Testis (tissue), 2 donors: ENCODE measurements at regions not wholly inside any gene's neighbourhood (a gene's known extent, or its start where the extent isn't known, plus 50 kb on each side); places are given as distances from the start of the nearest gene placed in this dataset.

Experiments
- DNase-seq: peaks from one replicate; pipeline ENCODE4 v3.0.0-alpha.2; 2019
- H3K27ac ChIP-seq, 2 donors: fragments of 200-600 bp; sonication (generic); one replicate each; pipeline ENCODE4 v1.5.1; 2019
- H3K27me3 ChIP-seq: fragments of 200-600 bp; sonication (generic); one replicate; pipeline ENCODE4 v1.5.1; 2019
- H3K36me3 ChIP-seq: fragments of 200-600 bp; sonication (generic); one replicate; pipeline ENCODE4 v1.5.1; 2017; ENCODE audit warnings: low read depth; ENCODE audit errors: missing control alignments
- H3K4me1 ChIP-seq: fragments of 200-600 bp; sonication (generic); one replicate; pipeline ENCODE4 v1.5.1; 2019
- H3K4me3 ChIP-seq, 2 donors: fragments of 200-600 bp; sonication (generic); one replicate each; pipeline ENCODE4 v1.5.1; 2017 to 2019
- H3K9me3 ChIP-seq: fragments of 200-600 bp; sonication (generic); one replicate; pipeline ENCODE4 v1.5.1; 2017
- POLR2A ChIP-seq: fragments of 450-650 bp; IDR thresholded peaks from one replicate; pipeline ENCODE4 v1.6.1; 2017; ENCODE audit warnings: antibody characterized with exemption, mild to moderate bottlenecking, moderate library complexity
- WGBS, 2 donors: methylation state at CpG; one replicate each; pipeline ENCODE4 v1.1.5; 2018; 5-methylcytosine and 5-hydroxymethylcytosine counted together
- intact Hi-C: fragments of 100-400 bp; cut with DNase I; formaldehyde crosslinking; loops from one replicate; pipeline ENCODE4 v1.15.1; 2023; ENCODE audit warnings: low total_unique reads
- TF ChIP-seq, protein P1 (sequence below), 3 experiments: fragments of 450-650 bp in 2 of 3; fragments of 200-600 bp in 1 of 3; sonication (generic) in 1 of 3; IDR thresholded peaks; one replicate each; pipeline ENCODE4 v1.5.1; 2016 to 2019; ENCODE audit warnings: antibody characterized with exemption in 3 of 3, mild to moderate bottlenecking in 2 of 3, moderate library complexity in 1 of 3

DNA sequence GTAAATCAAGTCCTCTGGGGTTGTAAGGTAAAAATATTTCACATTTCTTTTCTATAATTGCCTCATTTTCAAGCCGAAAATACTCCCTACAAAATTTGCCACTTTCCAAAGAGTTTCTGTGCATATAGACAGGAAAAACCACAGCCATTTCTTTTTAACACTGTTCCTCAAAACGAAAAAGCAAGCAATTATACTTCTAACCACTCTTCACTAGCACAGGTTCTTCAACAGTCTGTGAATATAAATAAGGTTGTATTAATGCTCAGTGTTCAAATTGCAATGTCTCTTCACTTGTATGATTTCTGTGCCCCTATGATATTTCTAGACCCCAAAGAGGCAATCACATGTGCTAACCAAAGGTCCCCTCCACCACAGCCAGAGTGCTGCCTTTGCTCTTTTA is 206.0 kb downstream of the SIM1 start:
- DNase-seq: no peak
- 75 to 79% methylated on average over 2 of the region's 2 CpGs for WGBS, 2 donors
- Histone ChIP-seq H3K4me3 (no peak overlapping the region), H3K36me3 (no peaks in the 10 kb centered on the region), H3K9me3 (no peaks in the 10 kb centered on the region), H3K27ac (no peak overlapping the region), H3K4me1 (no peaks in the 10 kb centered on the region), H3K27me3 (no peaks in the 10 kb centered on the region)
- no peak for TF ChIP-seq POLR2A
- TF ChIP-seq, protein P1, sequence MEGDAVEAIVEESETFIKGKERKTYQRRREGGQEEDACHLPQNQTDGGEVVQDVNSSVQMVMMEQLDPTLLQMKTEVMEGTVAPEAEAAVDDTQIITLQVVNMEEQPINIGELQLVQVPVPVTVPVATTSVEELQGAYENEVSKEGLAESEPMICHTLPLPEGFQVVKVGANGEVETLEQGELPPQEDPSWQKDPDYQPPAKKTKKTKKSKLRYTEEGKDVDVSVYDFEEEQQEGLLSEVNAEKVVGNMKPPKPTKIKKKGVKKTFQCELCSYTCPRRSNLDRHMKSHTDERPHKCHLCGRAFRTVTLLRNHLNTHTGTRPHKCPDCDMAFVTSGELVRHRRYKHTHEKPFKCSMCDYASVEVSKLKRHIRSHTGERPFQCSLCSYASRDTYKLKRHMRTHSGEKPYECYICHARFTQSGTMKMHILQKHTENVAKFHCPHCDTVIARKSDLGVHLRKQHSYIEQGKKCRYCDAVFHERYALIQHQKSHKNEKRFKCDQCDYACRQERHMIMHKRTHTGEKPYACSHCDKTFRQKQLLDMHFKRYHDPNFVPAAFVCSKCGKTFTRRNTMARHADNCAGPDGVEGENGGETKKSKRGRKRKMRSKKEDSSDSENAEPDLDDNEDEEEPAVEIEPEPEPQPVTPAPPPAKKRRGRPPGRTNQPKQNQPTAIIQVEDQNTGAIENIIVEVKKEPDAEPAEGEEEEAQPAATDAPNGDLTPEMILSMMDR (IDR thresholded peaks at IDR 0.05): no peak
- intact Hi-C loops: no loop called here

DNA sequence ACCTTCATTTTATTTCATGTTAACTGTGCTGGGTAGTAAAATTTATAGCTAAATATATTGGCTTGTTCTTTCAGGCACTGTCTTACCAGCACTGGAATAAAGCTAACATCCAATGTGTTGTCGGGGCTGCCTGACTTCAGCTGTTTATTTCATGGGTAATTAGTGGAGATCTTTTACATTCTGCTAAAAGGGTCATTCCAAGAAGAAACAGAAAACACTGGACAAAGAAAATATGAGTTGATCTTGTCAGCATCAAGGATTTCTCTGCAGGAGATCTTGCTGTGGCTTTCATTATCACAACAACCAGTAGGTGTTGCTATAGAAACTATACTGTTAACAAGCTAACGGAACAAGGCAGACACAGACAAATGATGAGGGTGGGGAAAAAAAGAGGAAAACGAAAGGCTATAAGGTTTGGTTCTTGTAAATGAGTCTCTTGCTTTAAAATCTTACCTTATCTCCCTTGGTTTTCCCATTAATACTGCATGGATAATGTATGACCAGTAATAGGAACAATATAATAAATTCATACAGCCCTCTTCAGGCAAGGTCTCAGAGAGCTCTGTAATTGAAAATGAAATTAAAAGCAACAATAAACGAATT is 206.8 kb downstream of the SIM1 start:
- H3K4me3 ChIP-seq: no peak overlapping the region
- no peak overlapping the region for H3K27ac ChIP-seq
- intact Hi-C loops: no loop called here
- 43 to 49% methylated on average over 4 of the region's 4 CpGs for WGBS, 2 donors
- no peak for DNase-seq
- H3K36me3 ChIP-seq: no peaks in the 10 kb centered on the region
- TF ChIP-seq, protein P1 (IDR thresholded peaks at IDR 0.05): no peak
- TF ChIP-seq POLR2A: no peak
- H3K9me3 ChIP-seq: no peaks in the 10 kb centered on the region
- H3K4me1 ChIP-seq: no peaks in the 10 kb centered on the region
- no peaks in the 10 kb centered on the region for H3K27me3 ChIP-seq

DNA sequence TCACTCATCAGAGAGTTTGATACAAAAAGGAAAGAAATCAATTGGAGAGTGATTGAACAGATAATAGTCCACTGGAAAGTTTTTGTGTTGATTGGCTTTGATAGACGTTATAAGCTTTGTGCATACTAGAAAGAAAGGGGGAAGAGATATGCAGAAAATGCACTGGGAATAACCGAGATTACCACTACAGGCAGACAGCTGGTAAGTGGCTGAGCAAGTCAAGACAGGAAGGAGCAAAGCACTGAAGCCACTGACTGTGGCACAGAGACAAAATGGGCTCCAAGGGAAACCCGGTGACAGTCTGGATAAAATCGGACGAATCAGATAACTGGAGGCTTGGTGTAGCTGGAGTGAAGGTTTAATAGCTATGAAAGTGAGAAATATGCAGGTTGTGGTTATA is 209.0 kb downstream of the SIM1 start:
- Histone ChIP-seq H3K36me3 (no peaks in the 10 kb centered on the region), H3K4me3 (no peak overlapping the region), H3K9me3 (no peaks in the 10 kb centered on the region), H3K27ac (no peak overlapping the region), H3K4me1 (no peaks in the 10 kb centered on the region), H3K27me3 (no peaks in the 10 kb centered on the region)
- intact Hi-C loops: no loop called here
- no peak for TF ChIP-seq POLR2A
- TF ChIP-seq, protein P1 (IDR thresholded peaks at IDR 0.05): no peak
- no peak for DNase-seq
- WGBS, 2 donors: 64 to 69% methylated on average over 5 of the region's 5 CpGs

DNA sequence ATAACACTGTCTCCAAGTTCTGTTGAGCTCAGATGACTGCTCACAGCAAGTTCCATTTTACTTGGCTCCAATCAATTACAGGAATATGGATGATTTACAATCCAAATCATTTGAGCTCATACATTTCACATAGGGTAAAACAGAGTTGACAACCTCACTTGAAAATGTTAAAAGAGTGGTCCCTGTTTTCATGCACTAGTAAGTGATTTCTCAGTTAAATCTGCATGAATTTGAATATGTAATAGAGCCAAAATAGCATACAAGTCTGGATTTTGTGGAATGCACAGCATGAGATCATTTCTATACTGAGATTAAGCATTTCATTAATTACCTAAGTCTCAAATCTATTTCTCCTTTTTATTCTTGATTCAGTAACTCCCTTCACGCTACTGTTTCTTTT is 217.6 kb downstream of the SIM1 start:
- Histone ChIP-seq H3K4me3 (no peak overlapping the region), H3K9me3 (no peaks in the 10 kb centered on the region), H3K36me3 (no peaks in the 10 kb centered on the region), H3K27me3 (no peaks in the 10 kb centered on the region), H3K4me1 (no peaks in the 10 kb centered on the region), H3K27ac (no peak overlapping the region)
- TF ChIP-seq POLR2A: no peak
- TF ChIP-seq, protein P1 (IDR thresholded peaks at IDR 0.05): no peak
- WGBS, 2 donors: 90 to 96% methylated on average over 1 of the region's 1 CpG
- no peak for DNase-seq
- intact Hi-C loops: no loop called here

DNA sequence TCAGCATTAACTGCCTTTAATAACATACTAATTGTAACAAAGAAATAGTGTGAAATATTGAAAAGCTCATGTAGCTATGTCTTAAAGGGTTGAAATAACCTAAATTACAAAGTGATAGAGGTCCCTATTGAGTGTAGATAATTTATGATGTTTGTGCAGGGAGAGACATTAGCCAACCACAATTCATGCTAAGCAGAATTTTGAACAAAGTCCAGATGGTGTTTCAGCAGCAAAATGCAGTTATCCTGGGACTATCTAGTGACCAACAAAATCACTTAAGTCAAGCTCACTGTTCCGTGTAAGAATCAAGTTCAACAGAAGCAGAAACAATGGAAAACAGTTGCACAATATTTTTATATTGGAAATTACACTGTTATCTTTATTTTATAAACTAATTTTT is 218.5 kb downstream of the SIM1 start:
- no peaks in the 10 kb centered on the region for H3K27me3 ChIP-seq
- no peak overlapping the region for H3K27ac ChIP-seq
- H3K36me3 ChIP-seq: no peaks in the 10 kb centered on the region
- no peaks in the 10 kb centered on the region for H3K4me1 ChIP-seq
- H3K9me3 ChIP-seq: no peaks in the 10 kb centered on the region
- intact Hi-C loops: no loop called here
- no peak for TF ChIP-seq POLR2A
- TF ChIP-seq, protein P1 (IDR thresholded peaks at IDR 0.05): no peak
- 48 to 57% methylated on average over 1 of the region's 1 CpG for WGBS, 2 donors
- DNase-seq: no peak
- no peak overlapping the region for H3K4me3 ChIP-seq
